Fibroblast of the aortic adventitia (primary cell): ENCODE measurements at regions not wholly inside any gene's neighbourhood (a gene's known extent, or its start where the extent isn't known, plus 50 kb on each side); places are given as distances from the start of the nearest gene placed in this dataset.

Experiments used
- DNase-seq: peaks from one replicate; pipeline ENCODE4 v3.0.0-alpha.2; 2010; ENCODE audit warnings: low read depth
- H3K4me3 ChIP-seq: 2 replicates; pipeline ENCODE4 v1.5.1; 2011; ENCODE audit warnings: low read depth, mild to moderate bottlenecking, control low read depth, low read length, moderate library complexity
- CTCF ChIP-seq: IDR thresholded peaks from 2 replicates; pipeline ENCODE4 v1.5.1; 2011; ENCODE audit warnings: mild to moderate bottlenecking, low read length, control low read depth, inconsistent platforms; ENCODE audit not compliant: insufficient read depth

GRCh38 chr3:168888781-168889180 is 774.7 kb downstream of the MECOM start:
- H3K4me3 ChIP-seq: no peak overlapping the region
- DNase-seq: no peak
- TF ChIP-seq CTCF: no peak

- peak; percentile 76 for DNase-seq
- no peak for TF ChIP-seq CTCF
- H3K4me3 ChIP-seq: no peak overlapping the region
Measured at GRCh38 chr3:168885028-168885427, 778.5 kb downstream of the MECOM start.

- DNase-seq: peak; percentile 95
- H3K4me3 ChIP-seq: no peak overlapping the region
- TF ChIP-seq CTCF: no peak
Measured at GRCh38 chr3:168884353-168884903, 779.1 kb downstream of the MECOM start.

- H3K4me3 ChIP-seq: no peak overlapping the region
- TF ChIP-seq CTCF: no peak
- DNase-seq: no peak
Measured at GRCh38 chr3:168883145-168883544, 780.4 kb downstream of the MECOM start.

- no peak overlapping the region for H3K4me3 ChIP-seq
- TF ChIP-seq CTCF: no peak
- DNase-seq: peak; percentile 46
Measured at GRCh38 chr3:168881804-168882203, 781.7 kb downstream of the MECOM start.

GRCh38 chr3:168878655-168879054 is 782.9 kb upstream of the GOLIM4 start:
- TF ChIP-seq CTCF: no peak
- no peak overlapping the region for H3K4me3 ChIP-seq
- DNase-seq: peak; percentile 65

- H3K4me3 ChIP-seq: no peak overlapping the region
- DNase-seq: no peak
- TF ChIP-seq CTCF: no peak
Measured at GRCh38 chr3:168877899-168878298, 782.2 kb upstream of the GOLIM4 start.
